Endothelial cell of umbilical vein (primary cell): ENCODE measurements at regions not wholly inside any gene's neighbourhood (a gene's known extent, or its start where the extent isn't known, plus 50 kb on each side); places are given as distances from the start of the nearest gene placed in this dataset.

ENCODE experiments used
- BruUV-seq: library from RNA; stranded (reverse); fragments of 400-500 nt; replicated peaks from 2 replicates; lab custom pipeline; 2021; lab: Mats Ljungman, UMichigan
- CTCF ChIA-PET: fragments of 300-600, 350-600 bp; sonication (Branson Sonifier 250); formaldehyde crosslinking; loops from one replicate; lab custom pipeline; 2021; ENCODE audit warnings: antibody characterized with exemption, inconsistent platforms; lab: Charles Lee
- POLR2A ChIA-PET: fragments of 300-600, 350-600 bp; sonication (Branson Sonifier 250); formaldehyde crosslinking; loops from one replicate; lab custom pipeline; 2021; ENCODE audit warnings: antibody characterized with exemption, inconsistent platforms; lab: Charles Lee
- DNase-seq: peaks from one replicate; pipeline ENCODE4 v3.0.0-alpha.2; 2011; ENCODE audit warnings: low read depth, low spot score
- FAIRE-seq: peaks from 2 replicates; lab custom pipeline; 2011; peaks lifted over from hg19 to GRCh38; lab: Jason Lieb, UNC
- H2AFZ ChIP-seq: 2 replicates; pipeline ENCODE4 v1.6.0; 2012; ENCODE audit warnings: low read depth, low read length, control low read depth, inconsistent platforms
- H3K27ac ChIP-seq: 2 replicates; pipeline ENCODE4 v1.5.1; 2011; ENCODE audit warnings: low read depth, mild to moderate bottlenecking, control low read depth, low read length, moderate library complexity; ENCODE audit not compliant: insufficient read depth
- H3K27me3 ChIP-seq, 2 experiments: 2 replicates each; pipeline versions ENCODE4 v1.6.0 to v1.6.1; 2011; ENCODE audit warnings: low read length in 2 of 2, mixed read lengths in 1 of 2; ENCODE audit not compliant: control insufficient read depth in 2 of 2, insufficient read depth in 2 of 2
- H3K36me3 ChIP-seq, 2 experiments: 2 replicates in 1 of 2; 3 replicates in 1 of 2; pipeline ENCODE4 v1.5.1; 2011; ENCODE audit warnings: low read length in 2 of 2, mild to moderate bottlenecking in 1 of 2, moderate library complexity in 1 of 2; ENCODE audit not compliant: control insufficient read depth in 2 of 2, insufficient read depth in 2 of 2; ENCODE audit errors: extremely low read depth in 1 of 2
- H3K4me1 ChIP-seq: 3 replicates; pipeline ENCODE4 v1.5.1; 2011; ENCODE audit warnings: mild to moderate bottlenecking, low read length; ENCODE audit not compliant: control insufficient read depth, insufficient read depth; ENCODE audit errors: extremely low read depth
- H3K4me2 ChIP-seq: 2 replicates; pipeline ENCODE4 v1.6.1; 2011; ENCODE audit warnings: low read length, control low read depth, mixed read lengths; ENCODE audit not compliant: insufficient read depth
- H3K4me3 ChIP-seq, 3 experiments: fragments of 200-600 bp in 1 of 3; sonication (generic), shearing (Covaris generic) in 1 of 3; replicated peaks in 1 of 3; 2 replicates each; pipeline ENCODE4 v1.5.1; 2011 to 2016; ENCODE audit warnings: control low read depth in 3 of 3, low read length in 3 of 3, mild to moderate bottlenecking in 2 of 3, inconsistent platforms in 1 of 3, low read depth in 1 of 3, moderate library complexity in 1 of 3; ENCODE audit not compliant: insufficient read depth in 1 of 3
- H3K79me2 ChIP-seq: 2 replicates; pipeline ENCODE4 v1.6.0; 2012; ENCODE audit warnings: low read length, inconsistent platforms; ENCODE audit not compliant: control insufficient read depth, insufficient read depth
- H3K9ac ChIP-seq: replicated peaks from 2 replicates; pipeline ENCODE3; 2011; ENCODE audit warnings: low read length, control low read depth; ENCODE audit not compliant: insufficient read depth; ENCODE audit errors: extremely low read depth
- H3K9me1 ChIP-seq: replicated peaks from 3 replicates; pipeline ENCODE4 v1.6.0; 2011; ENCODE audit warnings: mild to moderate bottlenecking, low read length; ENCODE audit not compliant: control insufficient read depth, insufficient read depth; ENCODE audit errors: extremely low read depth
- H3K9me3 ChIP-seq: replicated peaks from 2 replicates; pipeline ENCODE4 v1.5.1; 2012; ENCODE audit warnings: low read length, inconsistent platforms; ENCODE audit not compliant: control insufficient read depth, insufficient read depth
- H4K20me1 ChIP-seq: replicated peaks from 2 replicates; pipeline ENCODE3; 2011; ENCODE audit warnings: mild to moderate bottlenecking, low read length; ENCODE audit not compliant: control insufficient read depth, insufficient read depth; ENCODE audit errors: extremely low read depth
- CTCF ChIP-seq, 2 donors: IDR thresholded peaks; 1 replicate in 1 of 2; 2 replicates in 1 of 2; pipeline ENCODE4 v1.5.1; 2011; ENCODE audit warnings: low read length in 2 of 2, mild to moderate bottlenecking in 2 of 2, moderate library complexity in 2 of 2, control low read depth in 1 of 2, inconsistent platforms in 1 of 2, low read depth in 1 of 2; ENCODE audit not compliant: insufficient read depth in 1 of 2; ENCODE audit errors: extremely low read depth in 1 of 2
- EZH2 ChIP-seq: IDR thresholded peaks from 2 replicates; pipeline ENCODE4 v1.6.1; 2012; ENCODE audit warnings: borderline replicate concordance, low read depth, mild to moderate bottlenecking, moderate library complexity, low read length, inconsistent platforms; ENCODE audit not compliant: severe bottlenecking
- FOS ChIP-seq: IDR thresholded peaks from 2 replicates; pipeline ENCODE4 v1.6.1; 2011; ENCODE audit warnings: mild to moderate bottlenecking, low read length, moderate library complexity, borderline replicate concordance; ENCODE audit not compliant: insufficient read depth
- GATA2 ChIP-seq: IDR thresholded peaks from 2 replicates; pipeline ENCODE4 v1.7.0; 2011; ENCODE audit warnings: low read depth, mild to moderate bottlenecking, moderate library complexity, mixed read lengths, low read length; ENCODE audit not compliant: insufficient read length, insufficient read depth
- JUN ChIP-seq: IDR thresholded peaks from 2 replicates; pipeline ENCODE4 v1.6.1; 2011; ENCODE audit warnings: borderline replicate concordance, low read depth; ENCODE audit not compliant: insufficient read length, insufficient read depth
- MAX ChIP-seq: IDR thresholded peaks from 2 replicates; pipeline ENCODE4 v1.6.1; 2011; ENCODE audit not compliant: insufficient read depth, insufficient read length
- MYC ChIP-seq: IDR thresholded peaks from one replicate; pipeline ENCODE4 v1.6.1; 2011; ENCODE audit warnings: mild to moderate bottlenecking, low read depth, low read length
- POLR2A ChIP-seq: IDR thresholded peaks from 2 replicates; pipeline ENCODE4 v1.6.1; 2012; ENCODE audit warnings: low read depth, mild to moderate bottlenecking, control low read depth, low read length
- POLR2AphosphoS5 ChIP-seq: IDR thresholded peaks from 2 replicates; pipeline ENCODE4 v1.6.1; 2012; ENCODE audit warnings: low read depth, mild to moderate bottlenecking, control low read depth, low read length, moderate library complexity; ENCODE audit not compliant: insufficient read depth
- dilution Hi-C: fragments of 300-500 bp; cut with MboI; formaldehyde crosslinking; loops from one replicate; pipeline ENCODE4 v1.15.0; 2019; ENCODE audit warnings: low sequenced_read_pairs; ENCODE audit not compliant: extremely low pct_ligation_motif_present
- intact Hi-C: fragments of 100-400 bp; cut with micrococcal nuclease; formaldehyde crosslinking; loops from one replicate; pipeline ENCODE4 v1.10.0; 2022

GRCh38 chr10:78649429-78649828 is 419.3 kb upstream of the ZMIZ1 start:
- FAIRE-seq (no peak), DNase-seq (no peak)
- BruUV-seq, result no TSS peak
- Histone ChIP-seq H3K9me1 (no peaks in the 10 kb centered on the region), H3K4me1 (no peaks in the 10 kb centered on the region), H3K4me3 (no peak overlapping the region), H3K9ac (no peak overlapping the region), H2AFZ (no peak overlapping the region), H3K9me3 (no peaks in the 10 kb centered on the region), H4K20me1 (no peaks in the 10 kb centered on the region), H3K79me2 (no peaks in the 10 kb centered on the region), H3K27ac (no peak overlapping the region), H3K36me3 (no peaks in the 10 kb centered on the region), H3K27me3 (peaks cover 14 to 19% of the 10 kb centered on the region in 2 experiments), H3K4me2 (no peak overlapping the region)
- ChIA-PET POLR2A (no interaction called here), CTCF (interaction anchor here (2.0 kb wide), 1 partner anchor 8 kb away, joined by 9 read pairs; no protein-coding TSS in a partner anchor)
- intact Hi-C loops (no loop called here), dilution Hi-C loops (no loop called here)
- TF ChIP-seq POLR2A (no peak), CTCF (IDR thresholded peaks at IDR 0.05; ENCODE audit: extremely low read depth in 1 of 2, insufficient read depth in 1 of 2, low read depth in 1 of 2, low read length in 2 of 2) (no peak), EZH2 (no peak), JUN (no peak), FOS (no peak), POLR2AphosphoS5 (no peak), GATA2 (no peak), MAX (no peak), MYC (no peak)
